OCI-LY7 (cell line): ENCODE measurements at regions not wholly inside any gene's neighbourhood (a gene's known extent, or its start where the extent isn't known, plus 50 kb on each side); places are given as distances from the start of the nearest gene placed in this dataset.

Experiments used
- BruUV-seq: library from RNA; stranded (reverse); fragments of 400-500 nt; replicated peaks from 2 replicates; lab custom pipeline; 2021; lab: Mats Ljungman, UMichigan
- CTCF ChIA-PET: fragments of 300-600 bp; sonication (Branson Sonifier 250); formaldehyde crosslinking; loops from one replicate; lab custom pipeline; 2022; ENCODE audit warnings: antibody characterized with exemption; ENCODE audit not compliant: unreplicated experiment; lab: Charles Lee
- POLR2A ChIA-PET: fragments of 300-600 bp; sonication (Branson Sonifier 250); formaldehyde crosslinking; loops from one replicate; lab custom pipeline; 2022; ENCODE audit warnings: antibody characterized with exemption; lab: Charles Lee
- DNase-seq: peaks from one replicate; pipeline ENCODE4 v3.0.0-alpha.2; 2015; ENCODE audit warnings: low spot score
- H2AFZ ChIP-seq: fragments of 200-600 bp; sonication (generic), shearing (Covaris generic); 2 replicates; pipeline ENCODE4 v1.6.1; 2014; ENCODE audit warnings: mild to moderate bottlenecking, antibody characterized with exemption, low read length, moderate library complexity
- H3K27ac ChIP-seq: fragments of 200-600 bp; sonication (generic); 2 replicates; pipeline ENCODE4 v1.5.1; 2014; ENCODE audit warnings: mixed run types, low read depth, mild to moderate bottlenecking, moderate library complexity, low read length, inconsistent platforms; ENCODE audit not compliant: poor library complexity, severe bottlenecking
- H3K36me3 ChIP-seq: fragments of 200-600 bp; sonication (generic); 2 replicates; pipeline ENCODE4 v1.6.1; 2014; ENCODE audit warnings: mild to moderate bottlenecking, antibody characterized with exemption, low read length, moderate library complexity, mixed read lengths; ENCODE audit not compliant: insufficient read depth
- H3K4me1 ChIP-seq: fragments of 200-600 bp; sonication (generic); 2 replicates; pipeline ENCODE4 v1.5.1; 2014; ENCODE audit warnings: mild to moderate bottlenecking, low read length; ENCODE audit not compliant: insufficient read depth, poor library complexity, severe bottlenecking
- H3K4me2 ChIP-seq: fragments of 200-600 bp; sonication (generic); 2 replicates; pipeline ENCODE4 v1.6.1; 2014; ENCODE audit warnings: mild to moderate bottlenecking, low read length
- H3K4me3 ChIP-seq: fragments of 200-600 bp; sonication (generic); 2 replicates; pipeline ENCODE4 v1.5.1; 2014; ENCODE audit warnings: mild to moderate bottlenecking, low read depth, low read length; ENCODE audit not compliant: poor library complexity, severe bottlenecking
- H3K79me2 ChIP-seq: fragments of 200-600 bp; sonication (generic); 2 replicates; pipeline ENCODE4 v1.6.1; 2016; ENCODE audit warnings: low read depth, mild to moderate bottlenecking, low read length, moderate library complexity, mixed read lengths; ENCODE audit not compliant: insufficient read depth
- H3K9me2 ChIP-seq: fragments of 200-600 bp; sonication (generic); 2 replicates; pipeline ENCODE4 v1.6.1; 2016; ENCODE audit warnings: mild to moderate bottlenecking, low read length, mixed read lengths; ENCODE audit not compliant: insufficient read depth
- H3K9me3 ChIP-seq: fragments of 200-600 bp; sonication (generic); 2 replicates; pipeline ENCODE4 v1.6.1; 2014; ENCODE audit warnings: mild to moderate bottlenecking, mixed run types, low read length, mixed read lengths
- H4K20me1 ChIP-seq: fragments of 200-600 bp; sonication (generic); 2 replicates; pipeline ENCODE4 v1.6.1; 2014; ENCODE audit warnings: mild to moderate bottlenecking, antibody characterized with exemption, low read length, moderate library complexity, mixed read lengths; ENCODE audit not compliant: insufficient read depth
- EZH2phosphoT487 ChIP-seq: fragments of 200-600 bp; sonication (generic); IDR thresholded peaks from 2 replicates; pipeline ENCODE4 v1.6.1; 2018; ENCODE audit warnings: low read depth, borderline replicate concordance, mild to moderate bottlenecking, mixed run types, antibody characterized with exemption, low read length, moderate library complexity, mixed read lengths
- intact Hi-C: fragments of 100-400 bp; cut with micrococcal nuclease; formaldehyde crosslinking; loops from one replicate; pipeline ENCODE4 v1.10.0; 2022; ENCODE audit not compliant: unreplicated experiment
- TF ChIP-seq, protein P1 (sequence below): fragments of 200-600 bp; sonication (generic); conservative IDR thresholded peaks from 2 replicates; pipeline ENCODE4 v1.5.1; 2014; ENCODE audit warnings: mild to moderate bottlenecking, antibody characterized with exemption, low read length, moderate library complexity, mixed read lengths

DNA sequence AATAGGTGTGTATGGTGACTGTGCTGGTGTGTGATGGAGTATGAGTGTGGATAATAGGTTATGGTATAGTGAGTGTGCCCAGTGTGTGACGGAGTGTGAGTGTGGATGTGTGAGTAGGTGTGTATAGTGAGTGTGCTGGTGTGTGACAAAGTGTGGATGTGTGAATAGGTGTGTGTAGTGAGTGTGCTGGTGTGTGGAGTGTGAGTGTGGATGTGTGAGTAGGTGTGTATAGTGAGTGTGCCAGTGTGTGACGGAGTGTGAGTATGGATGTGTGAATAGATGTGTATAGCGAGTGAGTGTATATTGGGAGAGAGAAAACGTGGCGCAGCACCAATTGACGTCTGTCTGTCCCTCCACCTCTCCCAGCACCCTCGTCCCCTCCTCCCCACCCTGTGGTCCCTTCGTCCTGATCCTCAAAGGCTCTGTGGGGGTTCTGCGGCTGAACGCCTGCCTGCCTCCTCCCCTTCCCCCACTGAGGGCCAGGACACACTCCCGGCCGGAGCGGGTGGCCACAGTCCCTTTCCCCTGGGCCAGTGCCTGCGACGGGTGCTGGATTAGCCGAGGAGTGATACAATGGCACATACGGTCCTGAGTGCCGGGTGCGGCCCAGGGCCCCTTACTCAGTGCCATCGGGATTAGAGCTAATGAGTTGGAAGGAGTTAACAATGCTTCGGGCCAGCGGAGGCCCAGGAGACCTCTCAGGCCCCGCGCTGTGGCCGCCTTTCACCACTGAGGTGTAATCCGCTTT, 160.0 kb downstream of the MRM1 start:
- DNase-seq: no peak
- no peak overlapping the region for H2AFZ ChIP-seq
- no peak overlapping the region for H3K4me2 ChIP-seq
- no peak overlapping the region for H3K27ac ChIP-seq
- ChIA-PET POLR2A (no interaction called here), CTCF (no interaction called here)
- H3K4me3 ChIP-seq: no peak overlapping the region
- BruUV-seq: no TSS peak
- H3K9me3 ChIP-seq: no peaks in the 10 kb centered on the region
- no peaks in the 10 kb centered on the region for H3K79me2 ChIP-seq
- H3K9me2 ChIP-seq: no peaks in the 10 kb centered on the region
- no peaks in the 10 kb centered on the region for H4K20me1 ChIP-seq
- TF ChIP-seq, protein P1, sequence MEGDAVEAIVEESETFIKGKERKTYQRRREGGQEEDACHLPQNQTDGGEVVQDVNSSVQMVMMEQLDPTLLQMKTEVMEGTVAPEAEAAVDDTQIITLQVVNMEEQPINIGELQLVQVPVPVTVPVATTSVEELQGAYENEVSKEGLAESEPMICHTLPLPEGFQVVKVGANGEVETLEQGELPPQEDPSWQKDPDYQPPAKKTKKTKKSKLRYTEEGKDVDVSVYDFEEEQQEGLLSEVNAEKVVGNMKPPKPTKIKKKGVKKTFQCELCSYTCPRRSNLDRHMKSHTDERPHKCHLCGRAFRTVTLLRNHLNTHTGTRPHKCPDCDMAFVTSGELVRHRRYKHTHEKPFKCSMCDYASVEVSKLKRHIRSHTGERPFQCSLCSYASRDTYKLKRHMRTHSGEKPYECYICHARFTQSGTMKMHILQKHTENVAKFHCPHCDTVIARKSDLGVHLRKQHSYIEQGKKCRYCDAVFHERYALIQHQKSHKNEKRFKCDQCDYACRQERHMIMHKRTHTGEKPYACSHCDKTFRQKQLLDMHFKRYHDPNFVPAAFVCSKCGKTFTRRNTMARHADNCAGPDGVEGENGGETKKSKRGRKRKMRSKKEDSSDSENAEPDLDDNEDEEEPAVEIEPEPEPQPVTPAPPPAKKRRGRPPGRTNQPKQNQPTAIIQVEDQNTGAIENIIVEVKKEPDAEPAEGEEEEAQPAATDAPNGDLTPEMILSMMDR: no peak
- no peak for TF ChIP-seq EZH2phosphoT487
- peaks cover 12% of the 10 kb centered on the region for H3K4me1 ChIP-seq
- no peaks in the 10 kb centered on the region for H3K36me3 ChIP-seq
- intact Hi-C loops: no loop called here

DNA sequence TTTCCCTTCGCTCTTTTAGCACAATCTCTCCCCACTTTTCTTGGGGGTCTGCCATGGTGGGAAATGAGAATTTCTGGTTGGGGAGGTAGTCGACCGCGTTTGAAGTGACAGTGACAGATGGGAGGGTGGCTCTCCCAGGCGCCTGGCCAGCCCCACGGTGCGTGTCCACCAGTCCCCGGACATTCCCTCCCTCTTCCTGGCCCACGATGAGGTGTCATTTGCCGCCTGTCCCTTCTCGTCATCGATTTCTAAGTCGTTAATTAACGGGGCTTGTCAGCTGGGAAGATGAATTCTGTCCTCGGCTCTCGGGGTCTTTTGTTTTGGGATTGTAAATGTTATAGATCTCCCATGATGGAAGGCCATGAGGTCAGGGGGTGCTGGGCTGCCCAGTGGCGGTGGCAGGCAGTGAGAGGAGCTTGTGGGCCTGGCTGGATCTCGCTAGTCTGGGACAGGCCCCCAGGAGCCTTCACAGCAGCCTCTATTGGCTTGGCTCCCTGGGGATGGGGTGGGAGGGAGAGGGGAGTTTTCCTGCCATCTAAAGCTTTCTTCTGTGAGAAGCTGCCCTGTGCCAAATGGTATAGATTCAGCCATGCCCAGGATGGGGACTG, 164.2 kb downstream of the MRM1 start:
- no peak overlapping the region for H3K27ac ChIP-seq
- H3K9me3 ChIP-seq: no peaks in the 10 kb centered on the region
- H2AFZ ChIP-seq: no peak overlapping the region
- H3K4me2 ChIP-seq: no peak overlapping the region
- H3K9me2 ChIP-seq: no peaks in the 10 kb centered on the region
- no TSS peak for BruUV-seq
- intact Hi-C loops: no loop called here
- TF ChIP-seq, protein P1: no peak
- no peak for TF ChIP-seq EZH2phosphoT487
- H3K4me3 ChIP-seq: no peak overlapping the region
- H3K79me2 ChIP-seq: no peaks in the 10 kb centered on the region
- H3K4me1 ChIP-seq: peaks cover 12% of the 10 kb centered on the region
- CTCF ChIA-PET: no interaction called here
- DNase-seq: no peak
- H3K36me3 ChIP-seq: no peaks in the 10 kb centered on the region
- H4K20me1 ChIP-seq: no peaks in the 10 kb centered on the region
- POLR2A ChIA-PET: interaction anchor here (0.6 kb wide), 1 partner anchor 159 kb away, joined by 3 read pairs; no protein-coding TSS in a partner anchor

DNA sequence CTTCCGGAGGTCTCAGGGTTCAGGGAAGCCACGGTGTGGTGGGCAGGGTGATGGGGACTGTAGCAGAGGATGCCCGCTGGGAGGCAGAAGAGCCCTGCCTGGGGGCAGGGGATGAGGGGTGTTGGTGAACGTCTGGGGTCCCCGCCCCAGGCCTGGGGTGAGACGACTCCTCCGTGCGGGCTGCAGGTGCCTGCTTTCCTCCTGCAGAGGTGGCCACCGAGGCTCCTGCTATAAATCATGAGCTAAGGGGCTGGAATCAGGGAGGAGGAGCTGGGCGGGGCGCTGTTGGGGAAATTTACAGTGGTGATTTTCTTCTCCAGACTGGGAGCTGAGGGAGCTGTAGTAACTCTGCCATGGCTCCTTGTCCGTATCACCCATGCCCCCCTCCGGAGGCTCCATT, 167.0 kb downstream of the MRM1 start:
- H3K27ac ChIP-seq: no peak overlapping the region
- no peak for TF ChIP-seq EZH2phosphoT487
- TF ChIP-seq, protein P1: no peak; the same call in 1 of the 2 replicates
- POLR2A ChIA-PET: no interaction called here
- no peaks in the 10 kb centered on the region for H3K36me3 ChIP-seq
- no TSS peak for BruUV-seq
- H3K4me2 ChIP-seq: no peak overlapping the region
- no peak overlapping the region for H2AFZ ChIP-seq
- no peaks in the 10 kb centered on the region for H3K9me3 ChIP-seq
- H3K4me1 ChIP-seq: peaks cover 5% of the 10 kb centered on the region
- intact Hi-C loops: no loop called here
- H3K9me2 ChIP-seq: no peaks in the 10 kb centered on the region
- DNase-seq: no peak
- CTCF ChIA-PET: no interaction called here
- H3K4me3 ChIP-seq: no peak overlapping the region
- H4K20me1 ChIP-seq: no peaks in the 10 kb centered on the region
- H3K79me2 ChIP-seq: no peaks in the 10 kb centered on the region
